ENCODE measurements at regions not wholly inside any gene's neighbourhood (a gene's known extent, or its start where the extent isn't known, plus 50 kb on each side); places are given as distances from the start of the nearest gene placed in this dataset.

DNA sequence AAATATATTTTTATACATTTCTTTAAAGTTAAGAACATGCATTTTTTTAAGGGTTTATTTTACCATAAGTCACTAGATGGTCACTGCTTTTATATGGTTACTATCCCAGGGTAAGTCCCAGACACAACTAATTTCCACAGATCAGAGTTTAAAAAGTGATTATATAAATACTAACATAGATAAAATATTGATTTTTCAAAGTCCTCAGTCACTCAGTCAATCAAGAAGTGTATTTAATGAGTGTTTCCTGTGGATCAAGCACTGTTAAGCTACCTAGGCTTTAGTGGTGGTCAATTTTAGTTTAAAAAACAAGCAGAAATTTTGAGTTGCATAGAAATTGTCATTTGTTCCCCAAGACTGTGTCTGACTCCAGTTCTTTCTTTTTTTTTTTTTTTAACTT, 399.5 kb upstream of the SYNCRIP start:
- TF ChIP-seq ELF4 (IDR thresholded peaks at IDR 0.05) (no peak), CTBP1 (IDR thresholded peaks at IDR 0.05; ENCODE audit: borderline replicate concordance) (no peak), SP1 (IDR thresholded peaks at IDR 0.05) (no peak), BHLHE40 (IDR thresholded peaks at IDR 0.05; ENCODE audit: borderline replicate concordance) (no peak)

All from HEK293T (cell line).